Heart left ventricle (tissue), 13 donors: ENCODE measurements at regions not wholly inside any gene's neighbourhood (a gene's known extent, or its start where the extent isn't known, plus 50 kb on each side); places are given as distances from the start of the nearest gene placed in this dataset.

ENCODE experiments used
- POLR2A ChIP-seq, 2 donors: fragments of 450-650 bp; IDR thresholded peaks; one replicate each; pipeline ENCODE4 v1.6.1; 2017; ENCODE audit warnings: antibody characterized with exemption in 2 of 2, mild to moderate bottlenecking in 2 of 2, moderate library complexity in 2 of 2
- TF ChIP-seq, protein P1 (sequence below), 12 donors: fragments of 200-600 bp; sonication (generic) in 4 of 12; IDR thresholded peaks; one replicate each; pipeline versions ENCODE4 v1.5.0 to v1.8.0; 2018 to 2022; ENCODE audit warnings: antibody characterized with exemption in 12 of 12, mild to moderate bottlenecking in 5 of 12
- donor health status: ischemic (EF 13 %, LVEDD 7.1; RV severe dilation, severe dysfunction).
- donor health status: DM: no; HTN: yes; CAD: no.
- donor health status: DM: no; HTN: no; CAD: no.
- donor health status: ischemic (EF 25% LVEDD 6.9; RV normal size, moderate dysfunction).
- donor health status: ischemic (EF 25% LVEDD 5.7; RV mildly dilated, moderate dysfunction).
- donor health status: ischemic (EF 35%, LVEDD 5.7; RV mildly dilated, moderate dysfunction).
- donor health status: nonischemic (EF 11% LVEDD 7.7; RV severe dilation, severe dysfunction).
- donor health status: DM: yes; HTN: yes; CAD: no.
- donor health status: PGD.
- donor health status: ischemic (EF 29% LVEDD 5.4; RV normal size, mild dysfunction).
- donor health status: nonischemic (EF 23%, LVEDD 6.1; RV moderate dilation, normal function).

DNA sequence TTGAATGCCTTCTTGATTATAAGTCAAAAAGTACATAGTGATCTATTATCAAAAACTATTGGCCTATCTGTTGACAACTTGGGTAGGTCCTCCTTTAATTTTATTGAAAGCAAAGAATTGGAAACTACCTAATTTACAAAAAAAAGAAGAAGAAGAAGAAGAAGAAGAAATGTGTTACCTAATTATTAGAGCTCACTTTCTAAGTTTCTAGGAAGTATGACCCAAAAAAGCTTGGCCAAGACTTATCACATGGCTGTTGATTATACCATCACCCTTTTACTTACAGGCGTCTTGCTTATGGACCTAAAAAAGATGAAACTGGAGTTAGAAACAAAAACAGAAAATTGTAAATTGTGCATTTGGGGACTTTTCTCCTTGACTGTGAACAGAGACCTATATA is 81.8 kb upstream of the PIK3CG start:
- TF ChIP-seq, protein P1, sequence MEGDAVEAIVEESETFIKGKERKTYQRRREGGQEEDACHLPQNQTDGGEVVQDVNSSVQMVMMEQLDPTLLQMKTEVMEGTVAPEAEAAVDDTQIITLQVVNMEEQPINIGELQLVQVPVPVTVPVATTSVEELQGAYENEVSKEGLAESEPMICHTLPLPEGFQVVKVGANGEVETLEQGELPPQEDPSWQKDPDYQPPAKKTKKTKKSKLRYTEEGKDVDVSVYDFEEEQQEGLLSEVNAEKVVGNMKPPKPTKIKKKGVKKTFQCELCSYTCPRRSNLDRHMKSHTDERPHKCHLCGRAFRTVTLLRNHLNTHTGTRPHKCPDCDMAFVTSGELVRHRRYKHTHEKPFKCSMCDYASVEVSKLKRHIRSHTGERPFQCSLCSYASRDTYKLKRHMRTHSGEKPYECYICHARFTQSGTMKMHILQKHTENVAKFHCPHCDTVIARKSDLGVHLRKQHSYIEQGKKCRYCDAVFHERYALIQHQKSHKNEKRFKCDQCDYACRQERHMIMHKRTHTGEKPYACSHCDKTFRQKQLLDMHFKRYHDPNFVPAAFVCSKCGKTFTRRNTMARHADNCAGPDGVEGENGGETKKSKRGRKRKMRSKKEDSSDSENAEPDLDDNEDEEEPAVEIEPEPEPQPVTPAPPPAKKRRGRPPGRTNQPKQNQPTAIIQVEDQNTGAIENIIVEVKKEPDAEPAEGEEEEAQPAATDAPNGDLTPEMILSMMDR (IDR thresholded peaks at IDR 0.05) = no peak
- no peak for TF ChIP-seq POLR2A (IDR thresholded peaks at IDR 0.05)
